ENCODE measurements at regions not wholly inside any gene's neighbourhood (a gene's known extent, or its start where the extent isn't known, plus 50 kb on each side); places are given as distances from the start of the nearest gene placed in this dataset.

- intact Hi-C loops (cut with micrococcal nuclease): no loop called here
- no peaks in the 10 kb centered on the region for H4K20me1 ChIP-seq (ENCODE audit: insufficient read depth)
- H3K9ac ChIP-seq (ENCODE audit: low read length): no peak overlapping the region
- peaks cover 7% of the 10 kb centered on the region; the same call in 1 of the 2 replicates for H3K27me3 ChIP-seq (ENCODE audit: insufficient read depth, low read length)
- H3K9me2 ChIP-seq (ENCODE audit: insufficient read depth): no peaks in the 10 kb centered on the region
- no peaks in the 10 kb centered on the region for H3K36me3 ChIP-seq (ENCODE audit: control insufficient read depth in 1 of 2, insufficient read depth in 2 of 2, low read length in 2 of 2)
- DNase-seq (ENCODE audit: low read depth, low spot score) (no peak), ATAC-seq (no peak)
- no peaks in the 10 kb centered on the region for H3K79me2 ChIP-seq (ENCODE audit: insufficient read depth, low read length)
- H3K9me3 ChIP-seq (ENCODE audit: control insufficient read depth in 1 of 2, insufficient read depth in 1 of 2, low read depth in 1 of 2, low read length in 2 of 2): no peaks in the 10 kb centered on the region
- H3K4me2 ChIP-seq (ENCODE audit: low read length): no peak overlapping the region
- no peaks in the 10 kb centered on the region for H3K4me1 ChIP-seq (ENCODE audit: control insufficient read depth in 1 of 2, insufficient read depth in 2 of 2, low read length in 2 of 2)
- RAD21 ChIA-PET (ENCODE audit: low non-redundant PET in 1 of 2, low total read pairs in 2 of 2, uncharacterized antibody in 2 of 2, unreplicated experiment in 2 of 2): no interaction called here
- TF ChIP-seq REST (IDR thresholded peaks at IDR 0.05; ENCODE audit: low read depth) (no peak), RAD21 (IDR thresholded peaks at IDR 0.05; ENCODE audit: low read depth) (no peak), MAX (IDR thresholded peaks at IDR 0.05) (no peak)
- POLR2A ChIA-PET: no interaction called here
- no peak overlapping the region for H3K4me3 ChIP-seq (replicated peaks in 1 of 2; ENCODE audit: low read depth in 1 of 2, low read length in 2 of 2)
- no TSS peak for BruUV-seq (replicated peaks)
- no peak overlapping the region for H3K27ac ChIP-seq (ENCODE audit: low read depth, low read length)
- CTCF ChIA-PET: no interaction called here
- H2AFZ ChIP-seq (ENCODE audit: low read depth, low read length, poor library complexity, severe bottlenecking): no peak overlapping the region
These were observed 111.1 kb downstream of the FZD1 start for GRCh38 chr7:91375378-91375777.

GRCh38 chr7:91378131-91378530, 113.9 kb downstream of the FZD1 start:
- H3K9ac ChIP-seq (ENCODE audit: low read length): no peak overlapping the region
- DNase-seq (ENCODE audit: low read depth, low spot score): no peak
- no TSS peak for BruUV-seq (replicated peaks)
- no peak overlapping the region for H3K4me3 ChIP-seq (replicated peaks in 1 of 2; ENCODE audit: low read depth in 1 of 2, low read length in 2 of 2)
- RAD21 ChIA-PET (ENCODE audit: low non-redundant PET in 1 of 2, low total read pairs in 2 of 2, uncharacterized antibody in 2 of 2, unreplicated experiment in 2 of 2): no interaction called here
- CTCF ChIA-PET: no interaction called here
- ATAC-seq: no peak
- no peak overlapping the region for H2AFZ ChIP-seq (ENCODE audit: low read depth, low read length, poor library complexity, severe bottlenecking)
- no peaks in the 10 kb centered on the region for H3K4me1 ChIP-seq (ENCODE audit: control insufficient read depth in 1 of 2, insufficient read depth in 2 of 2, low read length in 2 of 2)
- TF ChIP-seq CBX3 (IDR thresholded peaks at IDR 0.05; ENCODE audit: low read depth): no peak
- H3K27me3 ChIP-seq (ENCODE audit: insufficient read depth, low read length): no peaks in the 10 kb centered on the region; the same call in 1 of the 2 replicates
- no peaks in the 10 kb centered on the region for H3K9me3 ChIP-seq (ENCODE audit: control insufficient read depth in 1 of 2, insufficient read depth in 1 of 2, low read depth in 1 of 2, low read length in 2 of 2)
- POLR2A ChIA-PET: no interaction called here
- no peaks in the 10 kb centered on the region for H4K20me1 ChIP-seq (ENCODE audit: insufficient read depth)
- no peaks in the 10 kb centered on the region for H3K79me2 ChIP-seq (ENCODE audit: insufficient read depth, low read length)
- H3K9me2 ChIP-seq (ENCODE audit: insufficient read depth): no peaks in the 10 kb centered on the region
- H3K4me2 ChIP-seq (ENCODE audit: low read length): no peak overlapping the region
- intact Hi-C loops (cut with micrococcal nuclease): no loop called here
- no peak overlapping the region for H3K27ac ChIP-seq (ENCODE audit: low read depth, low read length)
- no peaks in the 10 kb centered on the region for H3K36me3 ChIP-seq (ENCODE audit: control insufficient read depth in 1 of 2, insufficient read depth in 2 of 2, low read length in 2 of 2)
